CD4-positive, CD25-positive, alpha-beta regulatory T cell (primary cell): ENCODE measurements at regions not wholly inside any gene's neighbourhood (a gene's known extent, or its start where the extent isn't known, plus 50 kb on each side); places are given as distances from the start of the nearest gene placed in this dataset.
"Not testable (repeated sequence)": the region's sequence is repeated elsewhere in the genome, so short reads cannot be mapped to it uniquely, and the experiment has no call there.

Experiments used
- ATAC-seq, 2 donors: fragments of 150-1000 bp; cut with Tn5 transposase; one replicate each; pipeline ENCODE4 v1.10.0; 2021; ENCODE audit warnings: low read depth in 2 of 2, moderate number of reproducible peaks in 2 of 2, moderate library complexity in 1 of 2
- DNase-seq, 3 donors: peaks; one replicate each; pipeline versions ENCODE4 v3.0.0 to v3.0.0-alpha.2; 2012 to 2022; ENCODE audit warnings: mixed read lengths in 1 of 3
- H3K27ac ChIP-seq: one replicate; pipeline ENCODE4 v1.7.0; 2013; ENCODE audit warnings: mild to moderate bottlenecking, low read length; ENCODE audit not compliant: insufficient read depth, poor library complexity, severe bottlenecking
- H3K27me3 ChIP-seq: one replicate; pipeline ENCODE4 v1.7.0; 2013; ENCODE audit warnings: low read length; ENCODE audit not compliant: control insufficient read depth, insufficient read depth
- H3K36me3 ChIP-seq: one replicate; pipeline ENCODE4 v1.7.0; 2013; ENCODE audit warnings: mild to moderate bottlenecking, low read length, moderate library complexity; ENCODE audit not compliant: control insufficient read depth, insufficient read depth
- H3K4me1 ChIP-seq: 2 replicates; pipeline ENCODE4 v1.7.0; 2013; ENCODE audit warnings: mild to moderate bottlenecking, low read length; ENCODE audit not compliant: insufficient read depth, control insufficient read depth, poor library complexity, severe bottlenecking
- H3K4me3 ChIP-seq: one replicate; pipeline ENCODE4 v1.7.0; 2013; ENCODE audit warnings: low read depth, mild to moderate bottlenecking, low read length, moderate library complexity
- H3K9me3 ChIP-seq, 2 experiments: 1 replicate in 1 of 2; 2 replicates in 1 of 2; pipeline ENCODE4 v1.7.0; 2013; ENCODE audit warnings: low read length in 2 of 2, mild to moderate bottlenecking in 1 of 2, moderate library complexity in 1 of 2; ENCODE audit not compliant: control insufficient read depth in 2 of 2
- H3K27ac Mint-ChIP-seq, 3 donors: one replicate each; pipeline ENCODE4 v1.8.0; 2020 to 2022; ENCODE audit warnings: mild to moderate bottlenecking in 3 of 3, mixed read lengths in 3 of 3, moderate library complexity in 2 of 3
- H3K27me3 Mint-ChIP-seq: one replicate; pipeline ENCODE4 v1.8.0; 2022; ENCODE audit warnings: mild to moderate bottlenecking, mixed read lengths
- H3K36me3 Mint-ChIP-seq: one replicate; pipeline ENCODE4 v1.8.0; 2020; ENCODE audit warnings: mixed read lengths
- H3K4me1 Mint-ChIP-seq, 4 donors: one replicate each; pipeline ENCODE4 v1.8.0; 2020 to 2022; ENCODE audit warnings: mixed read lengths in 4 of 4, mild to moderate bottlenecking in 1 of 4
- H3K4me3 Mint-ChIP-seq, 4 donors: one replicate each; pipeline ENCODE4 v1.8.0; 2020 to 2022; ENCODE audit warnings: mild to moderate bottlenecking in 4 of 4, mixed read lengths in 4 of 4, moderate library complexity in 3 of 4
- H3K9me3 Mint-ChIP-seq, 7 donors: one replicate each; pipeline ENCODE4 v1.8.0; 2020 to 2022; ENCODE audit warnings: mixed read lengths in 7 of 7, mild to moderate bottlenecking in 3 of 7, moderate library complexity in 2 of 7

- no peaks in the 10 kb centered on the region for H3K36me3 Mint-ChIP-seq
- Histone ChIP-seq H3K36me3 (no peaks in the 10 kb centered on the region), H3K4me3 (no peak overlapping the region), H3K27me3 (no peaks in the 10 kb centered on the region), H3K27ac (no peak overlapping the region), H3K4me1 (no peaks in the 10 kb centered on the region), H3K9me3 (peaks cover 0 to 4% of the 10 kb centered on the region in 2 experiments)
- ATAC-seq (no peak), DNase-seq (no peak)
- no peaks in the 10 kb centered on the region for H3K4me1 Mint-ChIP-seq
- no peak overlapping the region for H3K27ac Mint-ChIP-seq
- no peaks in the 10 kb centered on the region for H3K27me3 Mint-ChIP-seq
- H3K9me3 Mint-ChIP-seq, result peaks cover 2 to 26% (median 8%) of the 10 kb centered on the region in 7 donors
- no peak overlapping the region for H3K4me3 Mint-ChIP-seq
Observed at GRCh38 chr21:19049567-19049966, 646.0 kb upstream of the TMPRSS15 start.

- Mint-ChIP-seq H3K9me3 (peaks cover 0 to 13% (median 4%) of the 10 kb centered on the region in 7 donors), H3K4me3 (no peak overlapping the region), H3K4me1 (no peaks in the 10 kb centered on the region), H3K27ac (no peak overlapping the region), H3K27me3 (no peaks in the 10 kb centered on the region), H3K36me3 (peaks cover 3% of the 10 kb centered on the region)
- Histone ChIP-seq H3K27ac (no peak overlapping the region), H3K4me1 (no peaks in the 10 kb centered on the region), H3K4me3 (no peak overlapping the region), H3K27me3 (no peaks in the 10 kb centered on the region), H3K9me3 (peaks cover 0 to 6% of the 10 kb centered on the region in 2 experiments), H3K36me3 (no peaks in the 10 kb centered on the region)
- DNase-seq, result no peak
- no peak for ATAC-seq
Observed at GRCh38 chr21:19065164-19065563, 661.6 kb upstream of the TMPRSS15 start.

GRCh38 chr21:19076031-19076430 is 672.4 kb upstream of the TMPRSS15 start:
- peaks cover 3 to 18% of the 10 kb centered on the region in 2 experiments for H3K9me3 ChIP-seq
- H3K4me1 ChIP-seq, result no peaks in the 10 kb centered on the region
- no peaks in the 10 kb centered on the region for H3K36me3 Mint-ChIP-seq
- no peaks in the 10 kb centered on the region for H3K27me3 ChIP-seq
- no peak overlapping the region for H3K4me3 ChIP-seq
- no peak overlapping the region for H3K4me3 Mint-ChIP-seq
- no peaks in the 10 kb centered on the region for H3K27me3 Mint-ChIP-seq
- no peak for ATAC-seq
- H3K27ac ChIP-seq, result no peak overlapping the region
- H3K9me3 Mint-ChIP-seq, result peaks cover 0 to 29% (median 5%) of the 10 kb centered on the region in 7 donors
- H3K4me1 Mint-ChIP-seq, result no peaks in the 10 kb centered on the region
- H3K27ac Mint-ChIP-seq, result no peak overlapping the region
- DNase-seq, result no peak
- H3K36me3 ChIP-seq, result no peaks in the 10 kb centered on the region

- Mint-ChIP-seq H3K4me3 (no peak overlapping the region), H3K27ac (no peak overlapping the region), H3K27me3 (no peaks in the 10 kb centered on the region), H3K36me3 (no peaks in the 10 kb centered on the region), H3K9me3 (peaks cover 5 to 15% (median 8%) of the 10 kb centered on the region in 7 donors), H3K4me1 (no peaks in the 10 kb centered on the region)
- Histone ChIP-seq H3K36me3 (no peaks in the 10 kb centered on the region), H3K27me3 (no peaks in the 10 kb centered on the region), H3K27ac (no peak overlapping the region), H3K4me3 (no peak overlapping the region), H3K9me3 (peaks cover 2 to 8% of the 10 kb centered on the region in 2 experiments), H3K4me1 (no peaks in the 10 kb centered on the region)
- ATAC-seq, result no peak
- DNase-seq, result no peak
Observed at GRCh38 chr21:19109694-19110093, 706.1 kb upstream of the TMPRSS15 start.

GRCh38 chr21:19119259-19119658 is 715.7 kb upstream of the TMPRSS15 start:
- H3K27me3 ChIP-seq, H3K36me3 ChIP-seq, H3K27ac Mint-ChIP-seq, H3K27me3 Mint-ChIP-seq, DNase-seq, H3K27ac ChIP-seq, H3K4me1 ChIP-seq, ATAC-seq, H3K4me3 Mint-ChIP-seq, H3K4me3 ChIP-seq, H3K4me1 Mint-ChIP-seq, H3K36me3 Mint-ChIP-seq: not testable (repeated sequence)
- peaks cover 4 to 13% of the 10 kb centered on the region in 2 experiments for H3K9me3 ChIP-seq
- peaks cover 0 to 18% (median 5%) of the 10 kb centered on the region in 7 donors for H3K9me3 Mint-ChIP-seq

- Mint-ChIP-seq H3K4me1 (no peaks in the 10 kb centered on the region), H3K9me3 (peaks cover 0 to 17% (median 5%) of the 10 kb centered on the region in 7 donors), H3K27me3 (no peaks in the 10 kb centered on the region), H3K36me3 (no peaks in the 10 kb centered on the region), H3K27ac (no peak overlapping the region), H3K4me3 (no peak overlapping the region)
- H3K36me3 ChIP-seq, result no peaks in the 10 kb centered on the region
- no peaks in the 10 kb centered on the region for H3K27me3 ChIP-seq
- DNase-seq (no peak), ATAC-seq (no peak)
- peaks cover 4 to 13% of the 10 kb centered on the region in 2 experiments for H3K9me3 ChIP-seq
- H3K4me3 ChIP-seq, result no peak overlapping the region
- no peaks in the 10 kb centered on the region for H3K4me1 ChIP-seq
- H3K27ac ChIP-seq, result no peak overlapping the region
Observed at GRCh38 chr21:19120591-19120990, 717.0 kb upstream of the TMPRSS15 start.

- H3K27me3 ChIP-seq, result no peaks in the 10 kb centered on the region
- no peak overlapping the region for H3K27ac ChIP-seq
- H3K36me3 ChIP-seq, result no peaks in the 10 kb centered on the region
- Mint-ChIP-seq H3K27ac (no peak overlapping the region), H3K4me3 (no peak overlapping the region), H3K4me1 (no peaks in the 10 kb centered on the region), H3K36me3 (no peaks in the 10 kb centered on the region), H3K27me3 (no peaks in the 10 kb centered on the region), H3K9me3 (peaks cover 0 to 20% (median 8%) of the 10 kb centered on the region in 7 donors)
- no peak overlapping the region for H3K4me3 ChIP-seq
- peaks cover 4 to 13% of the 10 kb centered on the region in 2 experiments for H3K9me3 ChIP-seq
- H3K4me1 ChIP-seq, result no peaks in the 10 kb centered on the region
- DNase-seq, result no peak
- ATAC-seq, result no peak
Observed at GRCh38 chr21:19122356-19122755, 718.8 kb upstream of the TMPRSS15 start.

- Histone ChIP-seq H3K27me3 (no peaks in the 10 kb centered on the region), H3K27ac (no peak overlapping the region), H3K9me3 (peaks cover 4 to 13% of the 10 kb centered on the region in 2 experiments), H3K4me3 (no peak overlapping the region), H3K36me3 (no peaks in the 10 kb centered on the region), H3K4me1 (no peaks in the 10 kb centered on the region)
- ATAC-seq, result no peak
- H3K4me3 Mint-ChIP-seq, result no peak overlapping the region
- H3K27ac Mint-ChIP-seq, result no peak overlapping the region
- no peaks in the 10 kb centered on the region for H3K36me3 Mint-ChIP-seq
- no peaks in the 10 kb centered on the region for H3K4me1 Mint-ChIP-seq
- DNase-seq, result no peak
- H3K9me3 Mint-ChIP-seq, result peaks cover 0 to 17% (median 8%) of the 10 kb centered on the region in 7 donors
- H3K27me3 Mint-ChIP-seq, result no peaks in the 10 kb centered on the region
Observed at GRCh38 chr21:19123053-19123452, 719.5 kb upstream of the TMPRSS15 start.
